Hematopoietic multipotent progenitor cell treated with erythropoietin and hydrocortisone succinate and interleukin-3 and kit ligand, for 6 days (in vitro differentiated cells): ENCODE measurements at regions not wholly inside any gene's neighbourhood (a gene's known extent, or its start where the extent isn't known, plus 50 kb on each side); places are given as distances from the start of the nearest gene placed in this dataset.
"Not testable (repeated sequence)": the region's sequence is repeated elsewhere in the genome, so short reads cannot be mapped to it uniquely, and the experiment has no call there.

ENCODE experiments used
- DNase-seq: peaks from one replicate; pipeline ENCODE4 v3.0.0-alpha.2; 2015

DNA sequence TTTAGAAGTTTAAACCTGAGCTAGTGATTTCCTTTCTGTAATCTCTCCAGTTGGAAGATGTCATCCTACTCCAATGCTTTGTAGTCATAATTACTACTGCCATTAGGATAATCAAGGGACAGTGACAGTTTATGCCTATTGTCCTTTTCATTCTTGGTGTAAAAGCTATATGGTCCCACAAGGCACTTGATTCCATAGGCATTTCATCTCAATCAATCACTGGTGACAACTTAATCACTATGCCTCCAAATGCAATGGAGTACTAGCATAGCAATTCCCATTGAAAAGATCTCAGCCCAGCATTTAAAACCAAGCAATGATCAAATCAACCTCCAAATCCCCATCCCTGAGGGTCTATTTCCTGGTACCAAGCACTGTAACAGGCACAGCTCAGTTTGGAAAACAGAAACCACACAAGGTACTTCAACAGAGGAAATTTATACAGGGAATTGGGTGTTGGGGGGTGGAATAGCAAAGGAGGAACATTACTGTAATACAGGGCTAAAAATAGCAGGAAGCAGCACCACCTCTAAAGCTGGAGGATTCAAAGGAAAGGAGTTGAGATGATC, 51.0 kb downstream of the FHIP2A start:
- DNase-seq = no peak

DNA sequence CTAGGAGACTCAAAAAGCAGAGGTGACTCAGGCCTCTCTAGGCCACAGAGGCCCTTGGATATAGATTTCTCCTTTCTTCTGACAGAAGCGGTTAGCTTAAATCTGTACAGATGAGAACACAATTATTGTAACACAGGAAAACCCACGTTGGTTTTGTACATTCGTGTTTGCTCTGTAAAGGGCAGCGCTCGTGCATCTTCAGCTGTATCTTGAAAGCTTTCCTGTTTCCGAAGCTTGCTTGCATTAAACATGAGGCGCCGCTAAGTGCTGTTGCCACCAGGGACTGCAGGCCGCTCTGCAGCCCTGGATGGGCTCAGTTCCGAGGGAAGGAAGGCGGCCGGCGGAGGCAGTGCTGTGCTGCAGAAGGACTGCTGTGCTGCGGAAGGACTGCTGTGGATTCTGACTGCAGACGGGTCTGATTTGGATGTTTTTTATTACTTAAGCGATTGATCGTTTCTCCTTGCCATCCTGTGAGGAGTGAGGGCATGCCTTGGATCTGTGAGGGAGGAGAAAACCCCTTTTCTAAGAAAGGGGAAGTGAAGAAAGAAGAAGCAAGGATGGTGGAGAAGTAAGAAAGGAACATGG, 53.3 kb downstream of the FHIP2A start:
- peak; percentile 74 for DNase-seq

DNA sequence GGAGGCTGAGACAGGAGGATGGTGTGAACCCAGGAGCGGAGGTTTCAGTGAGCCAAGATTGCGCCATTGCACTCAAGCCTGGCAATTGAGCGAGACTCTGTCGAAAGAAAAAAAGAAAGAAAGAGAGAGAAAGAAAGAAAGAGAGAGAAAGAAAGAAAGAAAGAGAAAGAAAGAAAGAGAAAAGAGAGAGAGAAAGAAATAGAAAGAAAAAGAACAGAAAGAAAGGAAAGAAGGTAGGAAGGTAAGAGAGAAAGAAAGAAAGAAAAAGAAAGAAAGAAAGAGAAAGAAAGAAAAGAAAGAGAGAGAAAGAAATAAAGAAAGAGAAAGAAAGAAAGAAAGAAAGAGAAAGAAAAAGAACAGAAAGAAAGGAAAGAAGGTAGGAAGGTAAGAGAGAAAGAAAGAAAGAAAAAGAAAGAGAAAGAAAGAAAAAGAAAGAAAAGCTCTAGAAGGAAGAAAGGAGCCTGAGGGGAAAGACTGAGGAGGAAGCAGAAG, 54.1 kb downstream of the FHIP2A start:
- DNase-seq = not testable (repeated sequence)

DNA sequence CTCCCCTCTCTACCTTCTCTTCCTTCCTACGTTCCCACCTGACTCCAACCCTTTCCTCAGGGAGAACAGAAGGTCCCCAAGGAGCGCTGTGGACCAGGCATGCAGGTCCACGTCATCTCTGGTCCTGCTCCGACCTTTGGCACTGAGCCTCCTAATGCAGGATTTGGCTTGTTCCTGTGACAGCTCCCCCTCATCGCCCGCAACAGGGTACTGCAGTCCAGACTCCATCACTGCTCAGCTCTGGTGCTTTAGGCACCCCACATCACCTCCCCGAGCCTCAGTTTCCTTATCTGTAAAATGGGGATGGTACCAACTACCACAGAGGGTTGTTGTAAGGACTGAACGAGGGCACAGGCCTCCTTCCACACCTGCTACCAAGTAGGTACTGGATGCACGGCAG, 54.6 kb downstream of the FHIP2A start:
- no peak for DNase-seq

DNA sequence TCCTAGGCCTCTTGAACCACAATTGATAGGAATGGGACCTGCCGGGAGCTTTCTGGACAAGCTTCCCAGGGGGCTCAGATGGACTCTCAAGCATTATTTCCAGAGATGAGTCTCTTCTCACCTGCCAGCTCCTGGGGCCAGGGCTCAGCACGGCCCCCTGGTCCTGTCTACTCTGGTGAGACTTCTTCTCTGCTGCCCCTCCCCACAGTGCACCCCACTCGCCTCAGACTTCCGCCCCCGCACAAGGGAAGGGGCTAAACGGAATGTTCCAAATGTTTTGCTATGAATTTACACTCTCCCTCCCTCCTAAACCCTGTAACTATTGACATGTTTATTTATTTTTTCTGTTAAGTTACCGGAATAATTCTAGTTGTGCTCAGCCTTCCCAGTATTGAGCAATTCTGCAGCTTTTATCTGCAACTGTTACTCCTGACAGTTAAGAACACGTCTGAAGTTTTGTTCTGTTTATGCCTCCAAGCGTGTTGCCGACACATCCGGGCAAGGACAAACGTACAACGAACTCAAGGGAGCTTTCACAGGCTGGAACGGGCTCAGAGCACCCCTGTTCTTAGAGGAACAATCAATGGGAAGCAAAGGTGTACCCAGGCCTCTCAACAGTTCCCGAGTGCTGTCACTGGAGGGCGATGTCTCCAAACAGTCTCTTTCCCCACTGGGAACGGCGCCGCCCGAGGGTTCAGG, 55.2 kb downstream of the FHIP2A start:
- DNase-seq = peak; percentile 88

DNA sequence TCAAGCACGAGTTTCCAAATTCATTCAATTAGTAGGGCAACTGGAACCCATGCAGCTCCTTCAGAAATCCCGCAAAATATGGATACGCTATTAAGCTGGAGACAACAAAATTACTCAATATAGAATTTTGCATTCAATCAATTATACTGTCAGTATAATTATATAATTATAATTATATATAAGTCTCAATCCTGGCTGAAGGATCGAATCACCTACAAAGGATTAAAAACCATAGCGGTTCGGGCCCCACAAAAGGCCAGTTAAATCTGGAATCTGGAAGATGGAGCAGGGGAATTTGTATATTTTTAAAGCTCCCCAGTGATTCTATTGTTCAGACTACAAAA, 55.7 kb downstream of the FHIP2A start:
- DNase-seq = no peak

DNA sequence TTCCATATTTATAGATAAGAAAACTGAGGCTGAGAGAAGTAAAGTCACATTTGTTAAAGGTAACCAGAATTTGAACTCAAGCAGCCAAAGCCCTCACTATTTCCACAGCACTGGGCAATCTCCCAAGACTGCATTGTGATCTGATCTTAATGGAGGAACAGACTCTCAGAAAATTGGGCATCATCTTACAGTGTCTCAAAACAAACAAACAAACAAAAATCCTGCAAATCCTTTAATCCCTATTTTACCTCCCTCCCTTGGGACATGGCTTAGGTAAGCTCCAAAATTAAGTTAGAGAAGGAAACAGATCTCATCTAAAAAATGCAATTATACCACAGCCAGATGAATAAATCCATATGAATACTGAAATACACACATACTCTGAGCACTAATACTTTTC, 57.5 kb downstream of the FHIP2A start:
- no peak for DNase-seq

DNA sequence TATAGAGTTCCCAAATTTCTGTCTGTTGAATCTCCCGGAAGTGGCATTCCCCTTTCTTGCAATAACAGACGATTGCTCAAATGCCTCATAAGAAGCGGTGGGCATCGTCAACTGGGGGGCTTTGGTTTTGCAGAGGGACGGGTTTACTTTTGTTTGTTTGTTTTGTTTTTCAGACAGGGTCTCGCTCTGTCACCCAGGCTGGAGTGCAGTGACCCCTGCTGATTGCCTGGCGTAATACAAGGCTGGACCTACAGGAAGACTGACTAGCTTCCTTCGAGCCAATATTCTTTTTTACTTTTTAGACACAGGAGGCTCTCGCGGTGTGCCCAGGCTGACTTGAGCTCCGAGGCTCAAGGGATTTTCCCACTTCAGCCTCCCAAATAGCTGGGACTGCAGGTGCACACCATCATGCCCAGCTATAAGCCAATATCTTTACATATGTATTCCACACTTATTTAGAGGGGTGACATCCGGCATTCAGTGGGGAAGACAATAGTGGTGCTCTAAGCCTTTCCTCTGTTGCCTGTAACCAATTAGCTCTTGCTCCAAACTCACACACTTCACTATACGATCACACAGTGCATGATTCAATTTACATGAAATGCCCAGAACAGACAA, 58.1 kb downstream of the FHIP2A start:
- peak; percentile 73 for DNase-seq

DNA sequence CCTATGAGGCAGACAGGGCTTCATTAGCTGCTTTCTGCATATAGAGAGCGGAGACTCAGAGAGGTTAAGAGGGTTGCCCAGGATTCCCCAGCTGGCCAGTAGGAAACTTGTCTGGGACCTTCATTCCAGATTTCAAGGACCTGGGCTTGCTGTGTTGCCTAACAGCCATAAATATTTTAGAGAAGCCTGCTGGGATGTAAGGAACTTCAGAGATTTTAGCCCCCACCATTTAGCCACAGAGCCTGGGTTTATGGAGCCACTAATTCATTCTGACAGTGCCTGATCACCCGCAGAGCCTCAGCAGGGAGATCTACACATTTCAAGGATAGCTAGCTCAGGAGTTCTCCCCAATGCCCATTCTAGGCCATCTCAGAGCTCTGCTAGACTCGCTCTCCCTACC, 56.6 kb upstream of the TRUB1 start:
- no peak for DNase-seq

DNA sequence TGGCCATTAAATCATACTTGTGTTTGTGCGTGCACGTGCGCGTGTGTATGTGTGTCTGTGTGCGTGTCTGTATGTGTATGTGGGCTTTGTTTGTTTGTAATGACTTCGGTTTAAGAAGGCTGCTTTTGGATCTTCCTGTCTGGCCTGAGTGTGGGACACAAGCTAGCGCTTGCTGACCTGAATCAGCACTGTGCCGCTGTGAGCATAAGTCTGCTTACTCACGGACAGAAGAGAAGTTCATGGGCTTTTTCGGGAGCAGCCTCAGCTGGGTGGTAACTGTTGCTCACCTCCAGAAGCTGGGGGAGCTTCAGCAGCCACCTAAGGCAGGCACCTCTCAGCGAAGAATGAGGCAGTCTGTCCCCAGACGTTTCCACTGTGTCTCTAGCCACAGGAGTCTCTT, 56.1 kb upstream of the TRUB1 start:
- no peak for DNase-seq

DNA sequence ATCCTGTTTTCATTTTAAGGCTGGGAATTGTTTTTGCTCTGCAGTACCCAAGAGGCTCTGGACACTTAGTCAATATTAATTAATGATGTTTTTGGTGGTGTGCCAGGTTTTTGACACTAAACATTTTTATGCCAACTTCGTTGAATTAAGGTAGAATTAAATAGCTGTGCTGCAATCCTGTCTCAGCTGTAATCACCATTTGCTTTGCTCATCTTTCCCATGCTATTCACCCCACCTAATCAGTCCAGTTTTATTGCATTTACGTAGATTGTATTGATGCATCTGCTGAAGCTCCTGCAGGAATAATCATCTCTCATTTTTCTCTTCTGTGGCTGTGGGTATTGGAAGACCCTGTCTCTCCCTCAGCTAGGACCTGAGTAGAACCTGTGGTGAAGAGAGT, 52.6 kb upstream of the TRUB1 start:
- no peak for DNase-seq
